H9 (cell line): ENCODE measurements at regions not wholly inside any gene's neighbourhood (a gene's known extent, or its start where the extent isn't known, plus 50 kb on each side); places are given as distances from the start of the nearest gene placed in this dataset.

ENCODE experiments used
- DNase-seq: peaks from one replicate; pipeline ENCODE4 v3.0.0-alpha.2; 2017
- H2AFZ ChIP-seq: one replicate; pipeline ENCODE4 v1.6.1; 2013; ENCODE audit warnings: mild to moderate bottlenecking, low read length, control low read depth, moderate library complexity
- H2AK5ac ChIP-seq: 2 replicates; pipeline ENCODE4 v1.6.1; 2013; ENCODE audit warnings: low read length, control low read depth, mixed read lengths; ENCODE audit not compliant: insufficient read length
- H2BK120ac ChIP-seq: one replicate; pipeline ENCODE4 v1.6.1; 2013; ENCODE audit warnings: low read depth, mild to moderate bottlenecking, low read length, control low read depth, inconsistent platforms; ENCODE audit not compliant: poor library complexity, severe bottlenecking
- H2BK12ac ChIP-seq: 2 replicates; pipeline ENCODE4 v1.6.1; 2013; ENCODE audit warnings: low read length, control low read depth, mixed read lengths, low read depth; ENCODE audit not compliant: insufficient read length
- H2BK15ac ChIP-seq: 2 replicates; pipeline ENCODE4 v1.6.1; 2013; ENCODE audit warnings: low read depth, low read length, control low read depth
- H2BK20ac ChIP-seq: one replicate; pipeline ENCODE4 v1.6.1; 2013; ENCODE audit warnings: low read depth, mild to moderate bottlenecking, low read length, control low read depth, inconsistent platforms; ENCODE audit not compliant: poor library complexity, severe bottlenecking
- H2BK5ac ChIP-seq: 2 replicates; pipeline ENCODE4 v1.6.1; 2013; ENCODE audit warnings: low read length, control low read depth, mixed read lengths; ENCODE audit not compliant: insufficient read length
- H3K14ac ChIP-seq: 2 replicates; pipeline ENCODE4 v1.6.1; 2013; ENCODE audit warnings: low read length, control low read depth; ENCODE audit not compliant: insufficient read depth
- H3K18ac ChIP-seq: 2 replicates; pipeline ENCODE4 v1.6.1; 2013; ENCODE audit warnings: low read depth, mild to moderate bottlenecking, mixed read lengths, low read length, control low read depth; ENCODE audit not compliant: insufficient read length
- H3K23ac ChIP-seq: 2 replicates; pipeline ENCODE4 v1.6.1; 2013; ENCODE audit warnings: low read length, control low read depth, mixed read lengths, low read depth; ENCODE audit not compliant: insufficient read length
- H3K23me2 ChIP-seq: 2 replicates; pipeline ENCODE4 v1.6.1; 2013; ENCODE audit warnings: low read depth, mild to moderate bottlenecking, mixed read lengths, low read length, control low read depth; ENCODE audit not compliant: insufficient read length, poor library complexity, severe bottlenecking
- H3K27ac ChIP-seq: 2 replicates; pipeline ENCODE4 v1.5.1; 2013; ENCODE audit warnings: low read length, control low read depth, mixed read lengths, low read depth; ENCODE audit not compliant: insufficient read length
- H3K27me3 ChIP-seq: 2 replicates; pipeline ENCODE4 v1.6.1; 2013; ENCODE audit warnings: low read length, control low read depth, inconsistent platforms; ENCODE audit not compliant: insufficient read depth
- H3K4ac ChIP-seq: 2 replicates; pipeline ENCODE4 v1.6.1; 2013; ENCODE audit warnings: low read depth, mild to moderate bottlenecking, control low read depth, inconsistent platforms, low read length, moderate library complexity
- H3K4me1 ChIP-seq: 2 replicates; pipeline ENCODE4 v1.6.1; 2013; ENCODE audit warnings: low read length, control low read depth, inconsistent platforms; ENCODE audit not compliant: insufficient read depth
- H3K4me2 ChIP-seq: 2 replicates; pipeline ENCODE4 v1.6.1; 2013; ENCODE audit warnings: low read length, control low read depth, mixed read lengths; ENCODE audit not compliant: insufficient read length, insufficient read depth
- H3K56ac ChIP-seq: 2 replicates; pipeline ENCODE4 v1.6.1; 2013; ENCODE audit warnings: low read depth, mild to moderate bottlenecking, mixed read lengths, low read length, control low read depth; ENCODE audit not compliant: insufficient read length
- H3K79me1 ChIP-seq: 2 replicates; pipeline ENCODE4 v1.6.1; 2013; ENCODE audit warnings: low read depth, mild to moderate bottlenecking, moderate library complexity, low read length, control low read depth, inconsistent platforms; ENCODE audit not compliant: insufficient read depth, poor library complexity, severe bottlenecking
- H3K79me2 ChIP-seq: 2 replicates; pipeline ENCODE4 v1.6.1; 2013; ENCODE audit warnings: low read length, control low read depth, inconsistent platforms; ENCODE audit not compliant: insufficient read depth
- H3K9ac ChIP-seq: 2 replicates; pipeline ENCODE4 v1.6.1; 2013; ENCODE audit warnings: low read length, control low read depth, mixed read lengths; ENCODE audit not compliant: insufficient read length; ENCODE audit errors: extremely low read depth
- H3K9me3 ChIP-seq: one replicate; pipeline ENCODE4 v1.6.1; 2013; ENCODE audit warnings: low read depth, low read length, inconsistent platforms; ENCODE audit not compliant: control insufficient read depth
- H3T11ph ChIP-seq: one replicate; pipeline ENCODE4 v1.6.1; 2013; ENCODE audit warnings: mild to moderate bottlenecking, low read length, control low read depth, inconsistent platforms
- H4K20me1 ChIP-seq: one replicate; pipeline ENCODE4 v1.6.1; 2013; ENCODE audit not compliant: control insufficient read depth, insufficient read length, insufficient read depth
- H4K5ac ChIP-seq: 2 replicates; pipeline ENCODE4 v1.6.1; 2013; ENCODE audit warnings: low read depth, mild to moderate bottlenecking, mixed read lengths, low read length, control low read depth; ENCODE audit not compliant: insufficient read length
- H4K8ac ChIP-seq: replicated peaks from 2 replicates; pipeline ENCODE4 v1.6.1; 2013; ENCODE audit warnings: low read length, control low read depth, mixed read lengths, low read depth; ENCODE audit not compliant: insufficient read length
- H4K91ac ChIP-seq: 2 replicates; pipeline ENCODE4 v1.6.1; 2013; ENCODE audit warnings: low read depth, mild to moderate bottlenecking, moderate library complexity, mixed read lengths, low read length, control low read depth; ENCODE audit not compliant: insufficient read length
- H3K27ac Mint-ChIP-seq, 3 experiments: 2 replicates in 2 of 3; 3 replicates in 1 of 3; pipeline ENCODE4 v1.8.0; 2020 to 2021; ENCODE audit warnings: mixed read lengths in 3 of 3, mild to moderate bottlenecking in 1 of 3, moderate library complexity in 1 of 3
- H3K27me3 Mint-ChIP-seq: 2 replicates; pipeline ENCODE4 v1.8.0; 2021; ENCODE audit warnings: low read depth, mild to moderate bottlenecking, moderate library complexity, mixed read lengths
- H3K36me3 Mint-ChIP-seq, 3 experiments: 2 replicates in 2 of 3; 3 replicates in 1 of 3; pipeline ENCODE4 v1.8.0; 2020 to 2021; ENCODE audit warnings: low read depth in 3 of 3, mixed read lengths in 3 of 3; ENCODE audit not compliant: insufficient read depth in 1 of 3
- H3K4me1 Mint-ChIP-seq, 2 experiments: 2 replicates each; pipeline ENCODE4 v1.8.0; 2020; ENCODE audit warnings: mixed read lengths in 2 of 2
- H3K4me3 Mint-ChIP-seq, 2 experiments: 2 replicates in 1 of 2; 3 replicates in 1 of 2; pipeline ENCODE4 v1.8.0; 2020 to 2021; ENCODE audit warnings: mild to moderate bottlenecking in 2 of 2, mixed read lengths in 2 of 2, moderate library complexity in 1 of 2
- H3K9me3 Mint-ChIP-seq, 2 experiments: 2 replicates in 1 of 2; 3 replicates in 1 of 2; pipeline ENCODE4 v1.8.0; 2020; ENCODE audit warnings: mild to moderate bottlenecking in 2 of 2, mixed read lengths in 2 of 2, moderate library complexity in 1 of 2
- whole genome bisulfite sequencing: extraction: QIAGEN DNeasy Blood & Tissue Kit; methylation state at CpG from one replicate; pipeline ENCODE4 v1.1.7; 2013; ENCODE audit warnings: missing lambda C conversion rate, low lambda C conversion rate, mixed read lengths; ENCODE audit not compliant: insufficient read length; ENCODE audit errors: extremely low coverage; 5-methylcytosine and 5-hydroxymethylcytosine counted together
- TF ChIP-seq, protein P1 (sequence below): fragments of 200-600 bp; sonication (generic); conservative IDR thresholded peaks from 3 replicates; pipeline ENCODE4 v1.8.0; 2021; ENCODE audit warnings: antibody characterized with exemption, mild to moderate bottlenecking

DNA sequence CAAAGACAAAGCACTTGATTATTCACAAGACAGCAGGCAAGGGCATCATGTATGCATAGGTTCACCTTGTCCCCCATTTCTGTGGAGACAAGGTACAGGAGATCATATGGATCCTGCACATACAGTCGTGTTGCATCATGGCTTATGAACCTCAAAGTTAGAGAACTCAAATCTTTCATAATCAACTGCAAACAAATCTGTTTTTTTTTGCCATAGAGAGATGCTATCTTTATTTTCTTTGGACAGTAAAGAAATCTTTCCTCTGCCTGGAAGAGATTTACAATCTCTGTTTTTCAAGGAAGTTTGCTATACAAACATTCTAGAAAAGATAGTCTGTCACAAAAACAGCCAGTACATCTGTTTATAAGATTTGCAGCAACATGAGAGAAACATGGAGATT, 578.8 kb downstream of the ANKRD50 start:
- Histone ChIP-seq H3K9me3 (peaks cover 6% of the 10 kb centered on the region), H2BK15ac (no peak overlapping the region), H3K23ac (no peak overlapping the region), H2AFZ (no peak overlapping the region), H4K91ac (no peak overlapping the region), H4K20me1 (no peaks in the 10 kb centered on the region), H3K18ac (no peak overlapping the region), H3K4ac (no peak overlapping the region), H3K56ac (no peak overlapping the region), H3K79me2 (no peaks in the 10 kb centered on the region), H3K4me2 (no peak overlapping the region), H3K14ac (no peak overlapping the region), H2BK12ac (no peak overlapping the region), H3K4me1 (no peaks in the 10 kb centered on the region), H3T11ph (no peak overlapping the region), H3K23me2 (no peaks in the 10 kb centered on the region), H3K27ac (no peak overlapping the region), H3K79me1 (no peaks in the 10 kb centered on the region), H2AK5ac (no peak overlapping the region), H3K27me3 (no peaks in the 10 kb centered on the region), H2BK120ac (no peak overlapping the region), H2BK5ac (no peak overlapping the region), H3K9ac (no peak overlapping the region), H4K5ac (no peak overlapping the region), H2BK20ac (no peak overlapping the region), H4K8ac (no peak overlapping the region)
- TF ChIP-seq, protein P1, sequence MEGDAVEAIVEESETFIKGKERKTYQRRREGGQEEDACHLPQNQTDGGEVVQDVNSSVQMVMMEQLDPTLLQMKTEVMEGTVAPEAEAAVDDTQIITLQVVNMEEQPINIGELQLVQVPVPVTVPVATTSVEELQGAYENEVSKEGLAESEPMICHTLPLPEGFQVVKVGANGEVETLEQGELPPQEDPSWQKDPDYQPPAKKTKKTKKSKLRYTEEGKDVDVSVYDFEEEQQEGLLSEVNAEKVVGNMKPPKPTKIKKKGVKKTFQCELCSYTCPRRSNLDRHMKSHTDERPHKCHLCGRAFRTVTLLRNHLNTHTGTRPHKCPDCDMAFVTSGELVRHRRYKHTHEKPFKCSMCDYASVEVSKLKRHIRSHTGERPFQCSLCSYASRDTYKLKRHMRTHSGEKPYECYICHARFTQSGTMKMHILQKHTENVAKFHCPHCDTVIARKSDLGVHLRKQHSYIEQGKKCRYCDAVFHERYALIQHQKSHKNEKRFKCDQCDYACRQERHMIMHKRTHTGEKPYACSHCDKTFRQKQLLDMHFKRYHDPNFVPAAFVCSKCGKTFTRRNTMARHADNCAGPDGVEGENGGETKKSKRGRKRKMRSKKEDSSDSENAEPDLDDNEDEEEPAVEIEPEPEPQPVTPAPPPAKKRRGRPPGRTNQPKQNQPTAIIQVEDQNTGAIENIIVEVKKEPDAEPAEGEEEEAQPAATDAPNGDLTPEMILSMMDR, result no peak
- Mint-ChIP-seq H3K4me3 (no peak overlapping the region), H3K4me1 (no peaks in the 10 kb centered on the region), H3K27ac (no peak overlapping the region), H3K36me3 (peaks cover 14 to 25% (median 15%) of the 10 kb centered on the region in 3 experiments), H3K9me3 (peaks cover 36 to 39% of the 10 kb centered on the region in 2 experiments), H3K27me3 (peaks cover 1% of the 10 kb centered on the region)
- DNase-seq, result no peak
- WGBS, result no CpG with 5 or more reads among the region's 1 CpG
